ENCODE measurements at regions not wholly inside any gene's neighbourhood (a gene's known extent, or its start where the extent isn't known, plus 50 kb on each side); places are given as distances from the start of the nearest gene placed in this dataset.
A peak's percentile ranks its signal among the peaks of the same experiment; 100 is the strongest.

GRCh38 chr12:97148941-97149559 is 242.0 kb downstream of the NEDD1 start:
- peak; percentile 50 for DNase-seq (ENCODE audit: extremely low read depth, insufficient read length)
- Histone ChIP-seq H3K27me3 (replicated peaks; ENCODE audit: control insufficient read depth, insufficient read depth, low read length) (0 out of 2 replicates have a peak, but pooled peaks cover 1% of the 10 kb centered on the region), H3K36me3 (ENCODE audit: control insufficient read depth, insufficient read depth, low read length) (no peaks in the 10 kb centered on the region), H3K4me3 (replicated peaks; ENCODE audit: low read depth, low read length) (no peak overlapping the region)
- peak; percentile 92 for TF ChIP-seq CTCF (IDR thresholded peaks at IDR 0.05; ENCODE audit: insufficient read depth, low read length, poor library complexity, severe bottlenecking)

- TF ChIP-seq CTCF (IDR thresholded peaks at IDR 0.05; ENCODE audit: insufficient read depth, low read length, poor library complexity, severe bottlenecking) = no peak
- no peak for DNase-seq (ENCODE audit: extremely low read depth, insufficient read length)
- no peak overlapping the region for H3K4me3 ChIP-seq (replicated peaks; ENCODE audit: low read depth, low read length)
- H3K36me3 ChIP-seq (ENCODE audit: control insufficient read depth, insufficient read depth, low read length) = no peaks in the 10 kb centered on the region
- no peaks in the 10 kb centered on the region for H3K27me3 ChIP-seq (replicated peaks; ENCODE audit: control insufficient read depth, insufficient read depth, low read length)
These were observed 244.4 kb downstream of the NEDD1 start for GRCh38 chr12:97151481-97151880.

GRCh38 chr12:97159377-97159776 is 252.3 kb downstream of the NEDD1 start:
- H3K36me3 ChIP-seq (ENCODE audit: control insufficient read depth, insufficient read depth, low read length) = no peaks in the 10 kb centered on the region

GRCh38 chr12:97160277-97160676 is 253.2 kb downstream of the NEDD1 start:
- Histone ChIP-seq H3K27me3 (replicated peaks; ENCODE audit: control insufficient read depth, insufficient read depth, low read length) (no peaks in the 10 kb centered on the region), H3K4me3 (replicated peaks; ENCODE audit: low read depth, low read length) (no peak overlapping the region), H3K36me3 (ENCODE audit: control insufficient read depth, insufficient read depth, low read length) (no peaks in the 10 kb centered on the region)
- no peak for TF ChIP-seq CTCF (IDR thresholded peaks at IDR 0.05; ENCODE audit: insufficient read depth, low read length, poor library complexity, severe bottlenecking)
- DNase-seq (ENCODE audit: extremely low read depth, insufficient read length) = no peak

More at GRCh38 chr12:97159377-97159776, 252.3 kb downstream of the NEDD1 start:
- no peak for DNase-seq (ENCODE audit: extremely low read depth, insufficient read length)
- TF ChIP-seq CTCF (IDR thresholded peaks at IDR 0.05; ENCODE audit: insufficient read depth, low read length, poor library complexity, severe bottlenecking) = no peak
- Histone ChIP-seq H3K4me3 (replicated peaks; ENCODE audit: low read depth, low read length) (no peak overlapping the region), H3K27me3 (replicated peaks; ENCODE audit: control insufficient read depth, insufficient read depth, low read length) (no peaks in the 10 kb centered on the region)

DNA sequence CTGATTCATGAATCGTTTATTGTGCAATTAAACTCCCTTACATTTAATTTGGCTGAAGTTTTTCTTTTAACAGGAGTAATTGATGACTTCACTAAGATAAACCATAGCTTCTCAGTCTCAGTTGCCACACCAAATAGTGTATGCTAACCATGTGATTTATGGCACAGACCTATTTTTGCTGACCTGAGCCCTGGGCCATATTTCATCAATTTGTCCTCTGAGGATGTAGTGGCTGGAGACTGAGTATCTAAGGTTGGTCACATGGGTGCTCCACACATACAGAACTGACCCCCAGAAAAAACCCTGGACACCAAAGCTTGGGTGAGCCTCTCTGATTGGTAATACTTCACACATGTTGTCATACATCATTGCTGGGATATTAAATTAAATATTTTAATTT is 255.1 kb downstream of the NEDD1 start:
- DNase-seq (ENCODE audit: extremely low read depth, insufficient read length) = no peak
- no peak for TF ChIP-seq CTCF (IDR thresholded peaks at IDR 0.05; ENCODE audit: insufficient read depth, low read length, poor library complexity, severe bottlenecking)
- H3K36me3 ChIP-seq (ENCODE audit: control insufficient read depth, insufficient read depth, low read length) = no peaks in the 10 kb centered on the region
- no peak overlapping the region for H3K4me3 ChIP-seq (replicated peaks; ENCODE audit: low read depth, low read length)
- no peaks in the 10 kb centered on the region for H3K27me3 ChIP-seq (replicated peaks; ENCODE audit: control insufficient read depth, insufficient read depth, low read length)

DNA sequence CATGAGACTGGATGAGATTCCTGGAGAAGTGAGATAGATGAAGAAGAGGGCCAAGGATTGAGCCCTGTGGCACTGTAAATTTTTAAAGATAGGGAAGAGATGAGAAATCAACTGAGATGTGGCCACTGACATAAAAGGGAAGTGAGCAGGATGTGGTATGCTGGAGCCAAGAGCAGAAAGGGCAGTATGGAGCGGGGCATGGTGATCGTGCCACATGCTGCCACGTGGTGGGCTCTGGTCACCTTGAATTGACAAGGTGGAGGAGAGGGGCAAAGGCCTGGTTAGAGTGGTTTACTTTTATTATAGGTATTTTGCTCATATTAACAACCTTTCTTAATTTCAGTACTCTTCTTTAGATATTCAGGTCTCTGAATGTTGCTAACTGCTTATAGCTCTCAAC is 257.9 kb downstream of the NEDD1 start:
- TF ChIP-seq CTCF (IDR thresholded peaks at IDR 0.05; ENCODE audit: insufficient read depth, low read length, poor library complexity, severe bottlenecking) = no peak
- H3K36me3 ChIP-seq (ENCODE audit: control insufficient read depth, insufficient read depth, low read length) = no peaks in the 10 kb centered on the region
- H3K4me3 ChIP-seq (replicated peaks; ENCODE audit: low read depth, low read length) = no peak overlapping the region
- no peak for DNase-seq (ENCODE audit: extremely low read depth, insufficient read length)
- no peaks in the 10 kb centered on the region; the same call in 1 of the 2 replicates for H3K27me3 ChIP-seq (replicated peaks; ENCODE audit: control insufficient read depth, insufficient read depth, low read length)

All from GM06990 (cell line).